HG03060 (cell line): ENCODE measurements at regions not wholly inside any gene's neighbourhood (a gene's known extent, or its start where the extent isn't known, plus 50 kb on each side); places are given as distances from the start of the nearest gene placed in this dataset.

Experiments
- ATAC-seq: cut with Tn5 transposase; IDR thresholded peaks from one replicate; pipeline ENCODE4 v1.9.1; 2021; ENCODE audit warnings: low read depth, moderate number of reproducible peaks; ENCODE audit not compliant: unreplicated experiment

DNA sequence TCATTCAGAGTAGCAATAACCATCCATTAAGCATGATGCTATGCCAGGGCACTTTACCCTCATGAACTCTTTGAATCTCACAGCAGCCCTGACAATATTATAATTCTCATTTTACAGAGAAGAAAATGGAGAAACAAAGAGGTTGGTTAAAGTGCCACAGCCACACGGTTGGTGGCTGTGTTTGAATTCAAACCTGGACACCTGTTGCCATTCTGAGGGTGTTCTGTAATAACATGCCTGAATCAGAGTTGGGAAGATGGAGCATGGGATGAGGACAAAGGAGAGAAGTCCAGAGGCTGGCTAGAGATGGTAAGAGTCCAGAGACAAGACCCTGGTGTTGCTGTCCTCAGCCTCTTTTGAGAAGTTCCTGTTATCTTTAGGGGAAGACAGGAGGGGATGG is 127.7 kb downstream of the DHX35 start:
- no peak for ATAC-seq
